ENCODE measurements at regions not wholly inside any gene's neighbourhood (a gene's known extent, or its start where the extent isn't known, plus 50 kb on each side); places are given as distances from the start of the nearest gene placed in this dataset.

DNA sequence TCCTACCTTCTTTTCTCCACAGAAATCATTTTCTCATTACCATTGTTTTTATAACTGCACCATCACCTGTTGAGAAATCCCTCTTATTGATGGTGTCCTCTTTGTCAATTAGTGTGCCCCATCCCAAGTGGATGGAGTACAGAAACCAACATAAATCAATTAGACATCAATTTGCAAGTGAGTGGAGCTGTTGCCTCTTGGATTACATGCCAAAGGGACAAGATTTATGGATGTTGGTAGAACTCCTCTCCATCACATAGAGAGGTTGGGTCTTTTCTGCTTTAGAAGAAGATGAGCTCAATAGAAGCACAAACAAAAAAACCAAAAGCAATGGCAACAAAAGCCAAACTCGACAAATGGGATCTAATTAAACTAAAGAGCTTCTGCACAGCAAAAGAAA, 973.5 kb downstream of the CDH11 start:
- Histone ChIP-seq H3K27ac (no peak overlapping the region), H3K4me3 (no peak overlapping the region), H3K9me3 (no peaks in the 10 kb centered on the region), H3K4me1 (no peaks in the 10 kb centered on the region), H3K27me3 (no peaks in the 10 kb centered on the region), H3K36me3 (no peaks in the 10 kb centered on the region)
- no peak for TF ChIP-seq EP300 (IDR thresholded peaks at IDR 0.05; ENCODE audit: low read depth)
- TF ChIP-seq, protein P1, sequence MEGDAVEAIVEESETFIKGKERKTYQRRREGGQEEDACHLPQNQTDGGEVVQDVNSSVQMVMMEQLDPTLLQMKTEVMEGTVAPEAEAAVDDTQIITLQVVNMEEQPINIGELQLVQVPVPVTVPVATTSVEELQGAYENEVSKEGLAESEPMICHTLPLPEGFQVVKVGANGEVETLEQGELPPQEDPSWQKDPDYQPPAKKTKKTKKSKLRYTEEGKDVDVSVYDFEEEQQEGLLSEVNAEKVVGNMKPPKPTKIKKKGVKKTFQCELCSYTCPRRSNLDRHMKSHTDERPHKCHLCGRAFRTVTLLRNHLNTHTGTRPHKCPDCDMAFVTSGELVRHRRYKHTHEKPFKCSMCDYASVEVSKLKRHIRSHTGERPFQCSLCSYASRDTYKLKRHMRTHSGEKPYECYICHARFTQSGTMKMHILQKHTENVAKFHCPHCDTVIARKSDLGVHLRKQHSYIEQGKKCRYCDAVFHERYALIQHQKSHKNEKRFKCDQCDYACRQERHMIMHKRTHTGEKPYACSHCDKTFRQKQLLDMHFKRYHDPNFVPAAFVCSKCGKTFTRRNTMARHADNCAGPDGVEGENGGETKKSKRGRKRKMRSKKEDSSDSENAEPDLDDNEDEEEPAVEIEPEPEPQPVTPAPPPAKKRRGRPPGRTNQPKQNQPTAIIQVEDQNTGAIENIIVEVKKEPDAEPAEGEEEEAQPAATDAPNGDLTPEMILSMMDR (IDR thresholded peaks at IDR 0.05): no peak
- TF ChIP-seq POLR2AphosphoS5 (IDR thresholded peaks at IDR 0.05): no peak
- no peak for TF ChIP-seq POLR2A (IDR thresholded peaks at IDR 0.05)
- in situ Hi-C loops (cut with MboI; ENCODE audit: low pct_ligation_motif_present in 1 of 4, low pct_unique_long_range_greater_than_20kb in 1 of 4, low sequenced_read_pairs in 3 of 4): no loop called here
- intact Hi-C loops (cut with DNase I; ENCODE audit: low total_unique reads): no loop called here
- DNase-seq: no peak
- 68% methylated on average over 1 of the region's 1 CpG; no CpG with 5 or more reads in 1 of the 2 donors for WGBS, 2 donors (ENCODE audit: low coverage in 1 of 2)

DNA sequence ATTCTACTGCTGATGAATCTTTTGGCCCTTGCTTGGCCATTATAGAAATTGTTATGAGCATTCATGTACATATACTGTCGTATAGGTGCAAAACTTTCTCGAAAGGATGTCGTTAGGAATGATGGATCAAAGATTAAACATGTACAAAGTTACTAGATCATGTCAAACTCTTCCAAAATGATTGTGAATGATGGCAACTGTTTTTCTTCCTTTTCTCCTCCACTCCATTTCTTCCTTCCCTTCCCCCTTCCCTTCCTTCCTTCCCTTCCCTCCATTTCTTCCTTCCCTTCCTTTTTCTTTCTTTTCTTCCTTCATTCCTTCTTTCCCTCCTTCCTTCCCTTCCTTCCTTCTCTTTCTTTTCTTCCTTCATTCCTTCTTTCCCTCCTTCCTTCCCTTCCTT, 973.9 kb downstream of the CDH11 start:
- Histone ChIP-seq H3K4me1 (no peaks in the 10 kb centered on the region), H3K4me3 (no peak overlapping the region), H3K36me3 (no peaks in the 10 kb centered on the region), H3K9me3 (no peaks in the 10 kb centered on the region), H3K27me3 (no peaks in the 10 kb centered on the region), H3K27ac (no peak overlapping the region)
- WGBS, 2 donors (ENCODE audit: low coverage in 1 of 2): 87 to 89% methylated on average over 3 of the region's 3 CpGs
- TF ChIP-seq, protein P1 (IDR thresholded peaks at IDR 0.05): no peak
- TF ChIP-seq POLR2A (IDR thresholded peaks at IDR 0.05) (no peak), EP300 (IDR thresholded peaks at IDR 0.05; ENCODE audit: low read depth) (no peak), POLR2AphosphoS5 (IDR thresholded peaks at IDR 0.05) (no peak)
- in situ Hi-C loops (cut with MboI; ENCODE audit: low pct_ligation_motif_present in 1 of 4, low pct_unique_long_range_greater_than_20kb in 1 of 4, low sequenced_read_pairs in 3 of 4) (no loop called here), intact Hi-C loops (cut with DNase I; ENCODE audit: low total_unique reads) (no loop called here)
- DNase-seq: no peak

- WGBS, 2 donors (ENCODE audit: low coverage in 1 of 2): 47 to 53% methylated on average over 2 of the region's 2 CpGs
- H3K27ac ChIP-seq: no peak overlapping the region
- H3K4me3 ChIP-seq: no peak overlapping the region
- no peaks in the 10 kb centered on the region for H3K9me3 ChIP-seq
- no peak for DNase-seq
- no peaks in the 10 kb centered on the region for H3K27me3 ChIP-seq
- no peaks in the 10 kb centered on the region for H3K4me1 ChIP-seq
- TF ChIP-seq, protein P1 (IDR thresholded peaks at IDR 0.05): no peak
- TF ChIP-seq EP300 (IDR thresholded peaks at IDR 0.05; ENCODE audit: low read depth) (no peak), POLR2A (IDR thresholded peaks at IDR 0.05) (no peak), POLR2AphosphoS5 (IDR thresholded peaks at IDR 0.05) (no peak)
- in situ Hi-C loops (cut with MboI; ENCODE audit: low pct_ligation_motif_present in 1 of 4, low pct_unique_long_range_greater_than_20kb in 1 of 4, low sequenced_read_pairs in 3 of 4): no loop called here
- intact Hi-C loops (cut with DNase I; ENCODE audit: low total_unique reads): no loop called here
- H3K36me3 ChIP-seq: no peaks in the 10 kb centered on the region
These were observed 977.2 kb downstream of the CDH11 start for GRCh38 chr16:64144617-64145016.

- TF ChIP-seq, protein P1 (IDR thresholded peaks at IDR 0.05): no peak
- TF ChIP-seq EP300 (IDR thresholded peaks at IDR 0.05; ENCODE audit: low read depth) (no peak), POLR2A (IDR thresholded peaks at IDR 0.05) (no peak), POLR2AphosphoS5 (IDR thresholded peaks at IDR 0.05) (no peak)
- Histone ChIP-seq H3K27me3 (no peaks in the 10 kb centered on the region), H3K36me3 (no peaks in the 10 kb centered on the region), H3K9me3 (no peaks in the 10 kb centered on the region), H3K4me1 (no peaks in the 10 kb centered on the region), H3K27ac (no peak overlapping the region), H3K4me3 (no peak overlapping the region)
- WGBS, 2 donors (ENCODE audit: low coverage in 1 of 2): 72 to 73% methylated on average over 2 of the region's 2 CpGs
- in situ Hi-C loops (cut with MboI; ENCODE audit: low pct_ligation_motif_present in 1 of 4, low pct_unique_long_range_greater_than_20kb in 1 of 4, low sequenced_read_pairs in 3 of 4) (no loop called here), intact Hi-C loops (cut with DNase I; ENCODE audit: low total_unique reads) (no loop called here)
- no peak for DNase-seq
These were observed 983.2 kb downstream of the CDH11 start for GRCh38 chr16:64138621-64139020.

Data from transverse colon (tissue), 4 donors.